CD4-positive, alpha-beta T cell treated with Interleukin-4 for 4 hours (primary cell): ENCODE measurements at regions not wholly inside any gene's neighbourhood (a gene's known extent, or its start where the extent isn't known, plus 50 kb on each side); places are given as distances from the start of the nearest gene placed in this dataset.

Source experiments
- DNase-seq: peaks from one replicate; pipeline ENCODE4 v3.0.0-alpha.2; 2020

GRCh38 chr2:2823061-2823753, 492.1 kb upstream of the MYT1L start:
- DNase-seq = no peak

- DNase-seq = no peak
Observed at GRCh38 chr2:2822143-2822542, 491.1 kb upstream of the MYT1L start.

- DNase-seq = no peak
Observed at GRCh38 chr2:2812648-2813047, 481.6 kb upstream of the MYT1L start.

GRCh38 chr2:2812117-2812516, 481.0 kb upstream of the MYT1L start:
- DNase-seq = no peak

- DNase-seq = no peak
Observed at GRCh38 chr2:2810504-2810903, 479.4 kb upstream of the MYT1L start.

GRCh38 chr2:2809771-2810170, 478.7 kb upstream of the MYT1L start:
- DNase-seq = no peak

- no peak for DNase-seq
Observed at GRCh38 chr2:2808551-2809058, 477.5 kb upstream of the MYT1L start.

- no peak for DNase-seq
Observed at GRCh38 chr2:2806711-2807110, 475.6 kb upstream of the MYT1L start.

GRCh38 chr2:2805263-2805662, 474.2 kb upstream of the MYT1L start:
- no peak for DNase-seq

GRCh38 chr2:2804528-2804927, 473.5 kb upstream of the MYT1L start:
- no peak for DNase-seq

GRCh38 chr2:2801458-2801857, 470.4 kb upstream of the MYT1L start:
- no peak for DNase-seq

GRCh38 chr2:2800697-2801096, 469.6 kb upstream of the MYT1L start:
- no peak for DNase-seq

- no peak for DNase-seq
Observed at GRCh38 chr2:2800001-2800400, 468.9 kb upstream of the MYT1L start.

- no peak for DNase-seq
Observed at GRCh38 chr2:2799151-2799697, 468.1 kb upstream of the MYT1L start.

- DNase-seq = no peak
Observed at GRCh38 chr2:2798337-2798736, 467.3 kb upstream of the MYT1L start.

- no peak for DNase-seq
Observed at GRCh38 chr2:2797797-2798196, 466.7 kb upstream of the MYT1L start.

- no peak for DNase-seq
Observed at GRCh38 chr2:2796207-2796606, 465.1 kb upstream of the MYT1L start.

- no peak for DNase-seq
Observed at GRCh38 chr2:2795438-2796091, 464.5 kb upstream of the MYT1L start.

- no peak for DNase-seq
Observed at GRCh38 chr2:2793925-2794560, 463.0 kb upstream of the MYT1L start.

GRCh38 chr2:2793514-2793913, 462.4 kb upstream of the MYT1L start:
- DNase-seq = no peak

- DNase-seq = no peak
Observed at GRCh38 chr2:2791606-2792005, 460.5 kb upstream of the MYT1L start.

GRCh38 chr2:2791031-2791430, 460.0 kb upstream of the MYT1L start:
- no peak for DNase-seq

- no peak for DNase-seq
Observed at GRCh38 chr2:2788076-2788475, 457.0 kb upstream of the MYT1L start.
